GM18861 (cell line): ENCODE measurements at regions not wholly inside any gene's neighbourhood (a gene's known extent, or its start where the extent isn't known, plus 50 kb on each side); places are given as distances from the start of the nearest gene placed in this dataset.

Source experiments
- ATAC-seq: cut with Tn5 transposase; IDR thresholded peaks from one replicate; pipeline ENCODE4 v1.9.1; 2021; ENCODE audit not compliant: unreplicated experiment

DNA sequence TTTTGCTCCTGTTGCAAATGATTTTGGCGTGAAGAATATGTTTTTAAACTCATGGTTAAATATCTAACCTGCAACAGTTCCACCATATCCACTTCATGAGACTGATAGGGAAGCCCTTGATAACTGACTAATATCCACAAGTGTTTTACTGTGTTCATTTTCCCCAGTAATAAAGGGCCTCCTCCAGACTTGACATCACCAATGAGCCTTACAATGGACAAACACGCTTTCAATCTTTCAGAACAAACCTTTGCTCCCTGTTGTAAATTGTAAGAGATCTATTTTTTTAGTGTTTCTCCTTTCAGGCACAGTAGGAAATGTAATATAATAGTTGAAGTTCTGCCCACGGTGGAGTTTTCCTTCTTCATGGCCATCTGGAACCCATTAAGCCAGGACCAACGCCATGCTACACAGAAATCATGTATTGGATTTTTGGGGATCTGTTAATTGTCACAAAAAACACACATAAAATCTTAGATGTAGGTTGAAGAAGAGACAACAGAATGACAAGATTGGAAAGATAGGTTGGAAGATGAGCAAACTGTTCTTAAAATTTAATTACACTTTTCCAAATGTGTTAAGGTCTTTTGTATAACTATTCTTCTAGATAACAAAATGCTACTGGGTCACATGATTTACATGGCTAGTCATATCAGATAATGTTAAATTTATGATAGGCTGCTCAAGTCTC lies 1030.1 kb downstream of the FSTL5 start:
- no peak for ATAC-seq

DNA sequence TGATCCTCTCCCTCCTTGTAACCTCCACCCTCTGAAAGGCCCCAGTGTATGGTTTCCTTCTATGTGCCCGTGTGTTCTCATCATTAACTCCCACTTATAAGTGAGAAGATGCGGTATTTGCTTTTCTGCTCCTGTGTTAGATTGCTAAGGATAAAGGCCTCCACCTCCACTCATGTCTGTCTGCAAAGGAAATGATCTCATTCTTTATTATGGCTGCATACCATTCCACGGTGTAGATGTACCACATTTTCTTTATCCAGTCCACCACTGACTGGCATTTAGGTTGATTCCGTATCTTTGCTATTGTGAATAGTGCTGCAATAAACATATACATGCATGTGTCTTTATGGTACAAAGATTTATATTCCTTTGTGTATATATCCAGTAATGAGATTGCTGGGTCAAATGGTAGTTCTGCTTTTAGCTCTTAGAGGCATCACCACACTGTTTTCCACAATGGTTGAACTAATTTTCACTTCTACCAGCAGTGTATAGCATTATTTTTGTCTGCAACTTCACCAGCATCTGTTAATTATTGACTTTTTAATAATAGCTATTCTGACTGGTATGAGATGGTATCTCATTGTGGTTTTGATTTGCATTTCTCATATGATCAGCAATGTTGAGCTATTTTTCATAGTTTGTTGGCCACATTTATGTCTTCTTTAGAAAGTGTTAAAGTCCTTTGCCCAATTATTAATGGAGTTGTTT lies 1030.9 kb downstream of the FSTL5 start:
- peak; percentile 98 for ATAC-seq

GRCh38 chr4:161121451-161121850 lies 1042.3 kb downstream of the FSTL5 start:
- no peak for ATAC-seq

DNA sequence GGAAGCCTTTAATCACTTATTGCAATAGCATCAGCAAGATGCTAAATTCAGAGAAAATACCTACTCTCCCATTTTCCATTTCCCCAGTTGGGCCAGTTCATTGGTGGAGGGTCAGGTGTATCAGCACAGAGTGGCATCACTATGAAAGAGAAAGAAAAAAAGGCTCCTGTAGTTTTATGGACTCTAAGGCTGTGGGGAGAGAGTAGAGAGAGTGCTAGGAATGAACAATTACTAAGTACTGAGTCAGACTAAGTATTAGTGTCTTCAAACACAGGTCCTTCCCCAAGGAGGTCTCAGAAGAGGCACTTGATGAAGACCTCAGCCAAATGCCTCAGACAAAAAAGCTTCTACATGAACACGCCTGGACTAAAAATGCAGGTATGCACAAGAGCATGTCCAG lies 1061.9 kb downstream of the FSTL5 start:
- no peak for ATAC-seq

DNA sequence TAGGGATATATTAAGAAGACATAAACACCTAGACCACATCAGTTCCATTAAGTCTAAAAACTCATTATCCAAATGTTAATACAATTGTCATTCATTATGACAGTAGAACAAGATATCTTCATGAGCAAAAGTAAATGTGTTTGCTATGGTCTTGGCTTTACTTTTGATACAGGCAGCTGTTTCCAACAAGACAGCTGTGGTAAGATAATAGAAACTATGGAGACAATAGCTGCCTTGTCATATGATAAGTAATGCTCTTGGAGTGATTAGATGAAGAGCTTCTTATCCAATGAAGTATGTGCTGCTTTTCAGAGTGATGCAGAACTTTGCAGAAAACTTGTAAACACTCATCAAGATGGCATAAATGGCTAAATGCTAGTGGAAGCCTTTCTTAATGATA lies 1066.0 kb downstream of the FSTL5 start:
- ATAC-seq, result no peak

DNA sequence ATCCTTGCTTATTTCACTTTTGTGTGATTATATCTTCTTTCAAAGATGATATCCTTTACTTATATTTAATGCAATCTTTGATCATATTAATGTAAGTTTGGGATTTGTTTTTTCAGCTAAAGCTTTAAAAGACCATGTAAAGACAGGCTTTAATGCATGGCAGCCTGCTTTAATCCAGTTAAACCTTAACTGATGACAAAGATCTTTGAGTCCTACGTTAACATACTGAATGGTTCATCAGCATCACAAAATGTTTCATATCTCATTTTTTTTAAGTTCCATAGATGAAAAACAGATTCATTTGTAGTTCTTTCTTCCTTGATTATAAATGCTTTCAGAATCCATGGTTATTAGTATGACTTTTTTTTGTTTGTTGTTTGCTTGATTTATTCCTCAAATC lies 1102.8 kb downstream of the FSTL5 start:
- ATAC-seq, result no peak
